HUDEP-2 (cell line): ENCODE measurements at regions not wholly inside any gene's neighbourhood (a gene's known extent, or its start where the extent isn't known, plus 50 kb on each side); places are given as distances from the start of the nearest gene placed in this dataset.
"Not testable (repeated sequence)": the region's sequence is repeated elsewhere in the genome, so short reads cannot be mapped to it uniquely, and the experiment has no call there.

Experiments used
- DNase-seq, 76 experiments: peaks; one replicate each; lab custom pipeline; 2025; ENCODE audit not compliant: unreplicated experiment in 76 of 76; lab: John Stamatoyannopoulos, UW

DNA sequence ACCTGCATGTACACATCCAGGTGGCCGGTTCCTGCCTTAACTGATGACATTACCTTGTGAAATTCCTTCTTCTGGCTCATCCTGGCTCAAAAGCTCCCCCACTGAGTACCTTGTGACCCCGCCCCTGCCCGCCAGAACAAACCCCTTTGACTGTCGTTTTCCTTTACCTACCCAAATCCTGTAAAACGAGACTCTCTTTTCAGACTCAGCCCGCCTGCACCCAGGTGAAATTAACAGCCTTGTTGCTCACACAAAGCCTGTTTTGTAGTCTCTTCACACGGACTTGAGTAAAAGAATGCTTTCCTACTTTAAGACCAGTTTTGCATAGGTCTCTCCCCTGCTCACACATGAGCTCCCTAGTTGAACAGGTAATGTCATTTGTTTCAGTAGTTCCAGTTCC, 667.4 kb upstream of the GBE1 start:
- not testable (repeated sequence) for DNase-seq

GRCh38 chr3:82424031-82424339, 662.5 kb upstream of the GBE1 start:
- DNase-seq, result no peak

DNA sequence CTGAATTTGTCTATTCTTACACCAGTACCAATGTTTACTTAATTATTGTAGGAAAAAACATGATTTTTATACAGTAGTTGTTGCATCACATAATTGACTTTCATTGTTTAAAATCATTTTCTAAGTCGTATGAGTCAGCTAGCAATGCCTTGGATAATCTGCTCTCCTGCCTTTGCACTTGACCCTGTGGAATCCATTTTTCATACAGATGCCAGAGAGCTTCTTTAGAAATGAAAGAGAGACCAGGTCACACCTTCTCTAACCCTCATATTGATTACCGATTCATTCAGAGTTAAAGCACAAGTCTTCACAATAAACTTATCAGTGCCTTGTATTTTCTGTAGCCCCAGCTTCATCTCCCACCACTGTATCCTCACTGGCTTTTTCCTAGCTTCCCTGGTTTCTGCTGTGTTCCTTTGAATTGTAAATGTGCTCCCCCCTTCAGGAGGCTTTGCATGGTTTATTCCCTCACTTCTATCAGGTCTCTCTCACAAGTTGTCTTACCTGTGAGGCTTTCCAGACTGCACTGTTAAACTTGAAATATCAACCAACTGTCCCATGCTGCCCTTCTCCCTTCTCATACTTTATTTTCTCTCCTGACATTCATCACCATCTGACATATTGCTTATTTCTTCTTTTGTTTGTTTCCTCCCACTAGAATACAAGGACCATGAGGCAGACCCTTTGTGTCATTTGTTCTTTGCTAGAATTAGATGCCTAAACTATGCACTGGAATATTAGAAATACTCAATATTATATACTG, 662.0 kb upstream of the GBE1 start:
- no peak for DNase-seq

DNA sequence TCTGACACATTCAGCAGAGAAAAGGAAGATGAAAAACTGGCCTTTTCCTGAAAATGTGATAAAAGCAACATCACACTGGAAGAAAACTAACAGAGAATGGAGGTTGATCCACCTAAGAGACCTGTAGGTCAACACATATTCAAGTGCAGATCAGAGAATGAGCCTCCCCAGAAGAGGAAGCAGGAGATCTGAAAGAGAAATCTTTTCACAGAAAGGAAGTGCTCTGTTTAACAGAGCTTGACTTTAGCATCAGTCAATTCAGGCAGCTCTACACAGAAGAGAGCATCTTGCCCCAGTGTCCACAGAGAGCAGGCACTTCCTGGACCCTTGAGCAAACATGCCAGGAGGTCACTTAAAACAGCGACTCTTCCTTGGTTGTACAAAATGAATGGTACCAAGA, 655.4 kb upstream of the GBE1 start:
- no peak for DNase-seq

DNA sequence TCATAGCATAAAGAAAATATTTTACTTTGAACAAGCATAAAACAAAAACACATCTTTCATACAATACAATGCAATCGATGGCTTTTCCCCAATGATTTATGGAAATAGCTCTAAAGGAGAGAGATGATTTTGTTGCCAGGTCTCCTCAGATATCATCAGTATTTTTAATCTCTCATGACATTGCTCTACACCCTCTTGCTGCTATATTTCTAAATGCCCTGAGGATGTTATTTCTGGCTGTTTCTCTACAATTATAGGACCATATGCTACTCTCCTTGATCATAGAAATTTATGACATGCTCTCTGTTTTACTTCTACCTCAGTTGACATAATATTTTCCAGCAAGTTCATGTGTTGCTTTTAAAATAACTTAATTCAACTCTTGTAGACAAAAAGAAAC, 654.9 kb upstream of the GBE1 start:
- DNase-seq, result no peak

DNA sequence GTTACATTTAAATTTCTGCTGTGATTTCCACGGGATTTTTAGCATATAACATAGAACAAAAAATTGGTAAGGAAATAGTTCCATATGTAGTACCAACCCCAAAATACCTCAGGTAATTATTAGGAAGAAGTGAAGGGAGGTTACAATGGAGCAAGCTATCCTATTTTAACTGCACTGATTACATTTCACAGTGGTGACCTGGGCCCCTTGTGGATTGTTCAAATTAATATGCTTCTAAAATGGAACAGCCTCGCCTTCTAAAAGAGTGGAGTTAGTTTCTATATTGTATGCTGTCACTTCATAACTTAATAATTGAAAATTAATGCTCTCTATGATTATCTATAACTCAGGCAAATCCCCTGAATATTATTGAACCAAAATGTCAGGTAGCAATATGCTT, 651.7 kb upstream of the GBE1 start:
- DNase-seq, result no peak

DNA sequence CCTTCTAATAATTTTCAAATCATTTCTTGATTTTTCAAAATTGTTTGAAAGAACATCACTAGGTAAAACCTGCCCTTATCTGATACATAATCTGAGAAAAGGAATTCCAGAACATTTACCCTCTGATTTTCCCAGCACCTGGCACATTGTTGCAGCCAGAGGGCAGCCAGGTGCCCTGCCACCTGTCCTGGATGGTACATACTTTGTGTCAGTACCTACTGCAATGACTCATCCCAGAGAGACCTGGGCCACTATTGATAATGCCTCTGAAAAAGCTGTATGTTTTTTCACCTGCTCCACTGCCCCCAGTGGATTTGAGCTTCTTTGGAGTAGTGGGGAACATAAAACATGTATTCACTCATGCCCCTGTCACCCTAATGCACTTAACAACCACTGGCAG, 648.9 kb upstream of the GBE1 start:
- no peak for DNase-seq

DNA sequence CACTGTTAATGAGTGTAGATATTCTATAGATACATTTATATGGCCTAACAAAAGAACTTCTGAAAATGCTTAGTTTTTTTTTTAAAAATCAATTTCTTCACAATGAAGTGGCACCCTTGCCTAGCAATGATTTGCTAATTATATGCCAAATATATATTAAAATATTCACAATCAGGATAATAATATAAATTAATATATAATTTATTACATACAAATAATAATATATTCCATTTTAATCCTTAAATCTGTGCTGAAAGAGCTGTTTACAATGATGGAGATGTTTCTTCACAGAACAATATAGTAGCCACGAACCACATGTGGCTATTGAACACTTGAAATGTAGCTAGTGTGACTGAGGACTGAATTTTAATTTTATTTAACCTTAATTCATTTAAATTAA, 648.4 kb upstream of the GBE1 start:
- no peak for DNase-seq

- DNase-seq, result no peak
Measured at GRCh38 chr3:82392203-82392775, 630.8 kb upstream of the GBE1 start.

GRCh38 chr3:82390868-82391267, 629.4 kb upstream of the GBE1 start:
- DNase-seq, result no peak

GRCh38 chr3:82386647-82387046, 625.2 kb upstream of the GBE1 start:
- no peak for DNase-seq

DNA sequence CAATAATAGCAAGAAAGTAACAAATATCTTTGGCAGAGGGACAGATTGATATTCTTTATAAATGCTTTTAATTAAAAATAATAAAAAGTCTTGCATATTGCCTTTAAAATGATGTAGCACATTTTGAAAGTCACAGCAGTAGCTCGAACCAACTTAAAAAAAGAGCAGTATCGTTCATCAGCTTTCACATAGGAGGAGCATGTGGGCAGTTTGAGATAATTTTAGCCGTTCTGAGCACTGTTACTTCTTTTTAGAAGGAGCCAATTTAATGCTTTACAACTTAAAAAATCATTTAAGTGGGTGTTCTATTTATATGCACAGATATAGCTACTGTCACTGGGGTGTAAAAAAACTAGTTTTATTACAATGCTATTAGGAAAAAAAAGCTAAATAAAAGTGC, 622.7 kb upstream of the GBE1 start:
- DNase-seq, result no peak

GRCh38 chr3:82382831-82383230, 621.4 kb upstream of the GBE1 start:
- no peak for DNase-seq

- DNase-seq, result no peak
Measured at GRCh38 chr3:82378392-82378791, 616.9 kb upstream of the GBE1 start.

DNA sequence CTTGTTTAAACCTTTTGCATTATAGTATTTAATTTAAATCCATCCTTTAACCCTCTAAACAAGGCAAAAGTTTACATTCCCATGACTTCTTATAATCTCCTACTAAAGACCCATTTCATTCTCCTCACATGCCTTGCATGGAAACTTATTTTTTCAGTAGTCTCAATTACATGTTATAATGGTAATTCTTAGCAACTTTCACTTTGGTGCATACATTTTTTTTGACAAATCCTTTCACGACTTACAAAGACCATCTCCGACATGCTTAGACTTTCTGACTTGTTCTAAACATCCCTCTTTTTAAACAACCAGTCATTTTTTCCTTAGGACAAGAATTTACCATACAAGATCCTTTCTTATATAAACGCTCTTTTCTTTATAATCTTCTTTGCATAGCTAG, 615.4 kb upstream of the GBE1 start:
- no peak for DNase-seq

DNA sequence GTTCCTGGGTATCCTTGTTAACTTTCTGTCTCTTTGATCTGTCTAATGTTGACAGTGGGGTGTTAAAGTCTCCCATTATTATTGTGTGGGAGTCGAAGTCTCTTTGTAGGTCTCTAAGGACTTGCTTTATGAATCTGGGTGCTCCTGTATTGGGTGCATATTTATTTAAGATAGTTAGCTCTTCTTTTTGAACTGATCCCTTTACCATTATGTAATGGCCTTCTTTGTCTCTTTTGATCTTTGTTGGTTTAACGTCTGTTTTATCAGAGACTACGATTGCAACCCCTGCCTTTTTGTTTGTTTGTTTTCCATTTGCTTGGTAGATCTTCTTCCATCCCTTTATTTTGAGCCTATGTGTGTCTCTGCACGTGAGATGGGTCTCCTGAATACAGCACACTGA, 612.4 kb upstream of the GBE1 start:
- not testable (repeated sequence) for DNase-seq

DNA sequence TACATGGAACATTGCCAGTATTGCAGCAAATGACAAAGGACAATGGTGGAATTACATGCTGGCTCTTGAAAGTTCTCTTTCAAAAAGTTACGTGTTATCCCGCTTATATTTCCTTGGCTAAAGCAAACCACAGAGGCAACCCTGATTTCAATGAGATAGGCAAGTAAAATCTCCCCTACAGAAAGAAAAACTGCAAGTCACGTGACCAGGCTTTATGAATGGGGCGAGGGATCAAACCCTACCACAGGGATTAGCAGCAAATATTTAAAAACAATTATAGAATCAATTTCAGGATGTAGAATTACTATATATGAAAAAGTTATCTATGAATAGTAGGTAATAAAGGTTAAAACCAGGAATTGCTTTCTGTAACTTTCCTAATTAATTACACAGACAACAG, 603.4 kb upstream of the GBE1 start:
- DNase-seq, result no peak

GRCh38 chr3:82363131-82363530, 601.7 kb upstream of the GBE1 start:
- DNase-seq, result no peak

GRCh38 chr3:82355228-82355627, 593.8 kb upstream of the GBE1 start:
- DNase-seq, result no peak

DNA sequence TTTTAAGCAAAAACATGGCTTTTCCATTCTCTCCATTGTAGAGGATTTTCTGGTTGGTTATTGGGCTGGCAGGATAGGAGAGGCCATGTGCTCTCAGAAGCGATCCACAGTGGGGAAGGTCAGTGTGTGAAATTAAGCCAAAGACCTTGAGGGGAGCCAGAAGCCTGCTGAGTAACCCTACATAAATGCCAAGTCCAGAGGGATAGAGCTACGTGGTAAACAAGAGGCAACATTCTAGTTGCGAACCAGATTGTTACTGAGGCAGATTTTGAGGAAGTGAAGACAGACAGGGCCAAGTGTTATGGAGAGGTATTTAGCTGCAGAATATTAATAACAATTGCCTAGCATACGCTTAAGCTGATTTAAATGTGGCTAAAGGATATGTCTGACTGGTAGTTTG, 592.8 kb upstream of the GBE1 start:
- DNase-seq, result no peak

DNA sequence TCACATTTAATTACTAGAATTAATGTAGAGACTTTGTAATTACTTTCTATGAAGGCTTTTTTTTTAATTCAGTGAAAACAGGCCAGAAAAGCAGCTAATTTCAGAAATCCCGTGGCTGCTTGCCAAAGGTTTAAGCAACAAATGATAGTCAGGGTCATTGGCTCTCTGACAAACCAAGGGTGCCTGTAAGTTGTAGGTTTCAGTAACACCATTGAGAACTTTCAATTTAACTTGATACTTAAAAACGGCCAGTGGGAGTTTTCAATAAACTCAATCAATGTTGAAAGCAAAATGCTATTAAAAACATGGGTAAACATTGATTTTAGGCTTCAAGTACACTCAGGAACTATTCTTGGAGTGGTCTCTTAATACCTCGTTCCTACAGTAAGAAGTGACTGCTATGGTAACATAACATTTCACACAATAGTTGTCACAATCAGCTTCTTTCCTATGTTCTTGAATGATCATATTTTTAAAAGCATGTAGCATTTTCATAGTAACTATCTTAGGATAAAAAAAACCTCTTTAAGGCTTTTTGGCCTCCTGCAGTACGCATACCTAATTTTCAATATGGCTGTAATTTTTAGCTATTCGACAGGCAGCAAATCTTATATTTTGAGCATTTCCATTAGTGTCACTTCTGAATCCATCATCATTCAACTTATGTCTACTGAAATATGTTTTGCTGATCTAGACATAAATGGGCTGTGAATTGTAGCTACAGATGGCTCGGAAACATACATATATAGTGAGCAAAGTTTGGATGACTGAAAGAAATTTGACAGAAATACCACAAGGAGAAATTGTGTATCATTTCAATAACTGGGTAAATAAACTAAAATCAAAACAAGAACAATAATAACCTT, 592.1 kb upstream of the GBE1 start:
- DNase-seq, result no peak

DNA sequence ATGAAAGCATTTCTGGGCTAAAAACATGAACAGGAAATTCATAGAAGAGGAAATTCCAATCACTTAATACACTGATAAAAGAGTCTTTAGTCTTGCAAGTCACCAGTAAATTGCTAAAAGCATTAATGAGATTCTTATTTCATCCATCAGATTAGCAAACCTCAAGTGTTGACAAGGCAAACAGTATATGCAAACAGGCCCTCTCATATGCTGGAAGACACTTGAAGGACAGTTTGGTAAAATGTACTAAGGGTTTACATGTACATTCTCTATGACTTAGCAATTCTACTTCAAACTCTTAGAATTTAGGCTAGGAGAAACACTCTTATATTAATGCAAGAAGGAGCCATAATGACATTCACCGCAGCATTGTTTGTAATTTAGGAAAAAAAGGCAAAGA, 586.1 kb upstream of the GBE1 start:
- no peak for DNase-seq
